ENCODE measurements at regions not wholly inside any gene's neighbourhood (a gene's known extent, or its start where the extent isn't known, plus 50 kb on each side); places are given as distances from the start of the nearest gene placed in this dataset.

DNA sequence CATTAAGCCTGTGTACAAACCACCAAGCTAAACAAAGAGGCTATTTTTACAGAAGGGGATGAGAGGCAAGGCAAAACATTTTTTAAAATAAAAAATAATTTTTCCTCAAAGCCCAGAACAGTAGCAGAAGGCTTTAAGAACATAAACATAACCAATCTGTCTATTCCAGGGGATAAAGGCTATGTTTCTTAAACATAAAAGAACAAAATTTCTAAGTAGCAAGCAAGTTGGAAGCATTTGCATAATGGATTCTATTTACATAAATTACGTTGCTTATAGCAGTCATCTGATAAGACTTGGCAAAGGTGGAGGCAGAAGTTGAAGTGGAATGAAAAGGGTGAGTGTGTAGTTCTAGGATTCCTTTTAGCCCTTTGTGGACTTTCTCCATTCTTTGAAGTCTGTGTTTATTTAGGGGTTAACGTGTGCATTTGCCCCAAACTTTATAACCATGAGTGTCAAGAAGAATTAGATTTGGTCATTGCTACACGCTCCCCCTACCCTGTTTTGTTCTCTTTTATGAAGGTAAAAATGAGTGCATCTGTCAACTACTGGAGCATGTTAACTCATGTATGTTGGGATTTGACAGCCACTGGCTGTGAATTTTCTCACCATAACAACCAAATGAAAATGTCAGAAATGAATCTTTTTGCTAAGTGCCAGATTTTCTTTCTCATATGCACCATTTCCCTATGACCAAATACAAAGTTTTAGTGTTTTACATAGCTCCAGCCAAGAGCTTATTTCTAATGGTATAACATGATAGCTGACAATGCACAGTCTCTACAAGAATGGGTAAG is 378.4 kb upstream of the IGFBP7 start:
- Histone ChIP-seq H3K36me3 (ENCODE audit: control insufficient read depth in 2 of 2, insufficient read depth in 2 of 2, low read length in 2 of 2) (no peaks in the 10 kb centered on the region), H3K27me3 (ENCODE audit: control insufficient read depth in 2 of 2, insufficient read depth in 2 of 2, low read length in 2 of 2) (no peaks in the 10 kb centered on the region), H3K9ac (ENCODE audit: low read depth in 1 of 2, low read length in 2 of 2) (no peak overlapping the region), H3K4me1 (ENCODE audit: control insufficient read depth in 2 of 2, insufficient read depth in 2 of 2, low read length in 2 of 2) (no peaks in the 10 kb centered on the region), H3K4me3 (ENCODE audit: low read length in 2 of 2) (no peak overlapping the region), H3K9me3 (ENCODE audit: control insufficient read depth in 2 of 2, low read length in 2 of 2) (no peaks in the 10 kb centered on the region), H3K27ac (ENCODE audit: low read depth in 2 of 2, low read length in 2 of 2) (no peak overlapping the region)

DNA sequence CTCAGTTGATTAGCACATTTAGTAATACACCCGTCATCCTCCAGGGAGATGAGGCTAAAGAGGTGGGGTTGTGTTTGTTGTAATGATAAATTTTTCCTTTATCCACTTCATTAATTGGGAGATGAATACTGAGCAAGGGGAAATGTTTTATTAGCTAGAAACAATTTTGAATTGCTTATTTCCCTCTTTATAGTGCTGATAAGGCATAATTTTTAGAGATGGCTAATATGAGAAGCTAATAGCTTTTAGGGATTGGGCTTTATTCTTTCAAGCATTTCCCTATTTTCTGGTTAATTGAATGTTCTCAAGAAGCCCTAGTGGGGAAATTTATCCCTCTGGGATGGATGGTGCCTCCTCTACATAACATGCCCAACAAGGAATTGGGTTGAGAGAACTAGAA is 365.2 kb upstream of the IGFBP7 start:
- H3K9me3 ChIP-seq (ENCODE audit: control insufficient read depth in 2 of 2, low read length in 2 of 2): no peaks in the 10 kb centered on the region
- no peaks in the 10 kb centered on the region for H3K4me1 ChIP-seq (ENCODE audit: control insufficient read depth in 2 of 2, insufficient read depth in 2 of 2, low read length in 2 of 2)
- no peaks in the 10 kb centered on the region for H3K27me3 ChIP-seq (ENCODE audit: control insufficient read depth in 2 of 2, insufficient read depth in 2 of 2, low read length in 2 of 2)
- no peak overlapping the region for H3K9ac ChIP-seq (ENCODE audit: low read depth in 1 of 2, low read length in 2 of 2)
- no peak overlapping the region for H3K27ac ChIP-seq (ENCODE audit: low read depth in 2 of 2, low read length in 2 of 2)
- no peaks in the 10 kb centered on the region for H3K36me3 ChIP-seq (ENCODE audit: control insufficient read depth in 2 of 2, insufficient read depth in 2 of 2, low read length in 2 of 2)
- no peak overlapping the region for H3K4me3 ChIP-seq (ENCODE audit: low read length in 2 of 2)

DNA sequence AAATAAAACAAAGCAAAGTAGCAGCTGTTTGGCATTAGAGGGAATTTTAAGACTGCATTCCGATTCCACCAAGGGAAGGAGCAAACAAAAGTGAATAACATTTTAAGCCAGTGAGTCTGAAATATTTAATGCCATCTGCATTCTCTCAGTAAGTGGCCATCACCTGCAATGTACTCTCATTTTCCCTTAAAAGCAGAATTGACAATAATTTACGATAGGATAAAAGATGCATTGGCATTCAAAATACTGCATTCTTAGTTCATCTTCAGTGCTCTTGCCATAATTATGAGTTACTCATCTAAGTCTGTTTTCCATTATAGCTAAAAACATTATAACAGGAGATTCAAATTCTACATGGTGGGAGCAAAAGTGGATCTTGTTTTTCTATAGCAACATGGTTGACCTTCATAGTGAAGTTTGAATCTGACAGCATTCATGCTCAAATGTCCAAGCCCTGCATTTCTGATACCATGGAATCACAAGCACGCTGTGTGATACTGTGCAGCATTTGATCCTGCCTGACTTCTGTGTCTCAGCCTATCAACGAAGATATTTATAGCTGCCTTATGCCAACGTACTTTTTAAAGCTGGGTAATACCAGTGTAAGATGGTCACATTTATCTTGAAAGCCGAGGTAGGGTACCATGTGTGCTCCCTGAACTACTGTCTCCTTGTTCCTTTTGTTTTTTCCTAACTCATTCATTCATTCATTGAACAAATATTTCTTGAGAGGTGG is 355.3 kb upstream of the IGFBP7 start:
- Histone ChIP-seq H3K9ac (ENCODE audit: low read depth in 1 of 2, low read length in 2 of 2) (no peak overlapping the region), H3K4me3 (ENCODE audit: low read length in 2 of 2) (no peak overlapping the region), H3K4me1 (ENCODE audit: control insufficient read depth in 2 of 2, insufficient read depth in 2 of 2, low read length in 2 of 2) (no peaks in the 10 kb centered on the region), H3K27ac (ENCODE audit: low read depth in 2 of 2, low read length in 2 of 2) (no peak overlapping the region), H3K27me3 (ENCODE audit: control insufficient read depth in 2 of 2, insufficient read depth in 2 of 2, low read length in 2 of 2) (no peaks in the 10 kb centered on the region), H3K9me3 (ENCODE audit: control insufficient read depth in 2 of 2, low read length in 2 of 2) (no peaks in the 10 kb centered on the region), H3K36me3 (ENCODE audit: control insufficient read depth in 2 of 2, insufficient read depth in 2 of 2, low read length in 2 of 2) (no peaks in the 10 kb centered on the region)

DNA sequence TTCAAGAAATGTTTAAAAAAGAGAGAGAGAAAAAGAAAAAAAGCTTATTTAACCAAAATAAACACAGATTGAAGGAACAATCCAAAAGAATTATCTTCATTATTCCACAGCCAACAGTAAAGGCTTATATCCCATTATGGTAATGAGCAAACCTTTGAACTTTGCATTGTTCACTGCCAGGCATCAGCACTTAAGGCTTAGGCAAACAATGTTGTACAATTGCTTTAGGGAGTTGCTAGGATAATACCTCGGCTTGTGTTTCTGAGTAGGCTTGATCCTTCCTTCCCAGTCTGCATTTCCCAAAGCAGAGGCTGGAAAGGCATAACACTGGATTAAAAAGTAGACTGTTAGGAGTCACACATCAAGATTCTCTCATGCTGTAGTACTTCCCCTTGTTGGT is 352.7 kb upstream of the IGFBP7 start:
- H3K27ac ChIP-seq (ENCODE audit: low read depth in 2 of 2, low read length in 2 of 2): no peak overlapping the region
- H3K9ac ChIP-seq (ENCODE audit: low read depth in 1 of 2, low read length in 2 of 2): no peak overlapping the region
- H3K36me3 ChIP-seq (ENCODE audit: control insufficient read depth in 2 of 2, insufficient read depth in 2 of 2, low read length in 2 of 2): no peaks in the 10 kb centered on the region

DNA sequence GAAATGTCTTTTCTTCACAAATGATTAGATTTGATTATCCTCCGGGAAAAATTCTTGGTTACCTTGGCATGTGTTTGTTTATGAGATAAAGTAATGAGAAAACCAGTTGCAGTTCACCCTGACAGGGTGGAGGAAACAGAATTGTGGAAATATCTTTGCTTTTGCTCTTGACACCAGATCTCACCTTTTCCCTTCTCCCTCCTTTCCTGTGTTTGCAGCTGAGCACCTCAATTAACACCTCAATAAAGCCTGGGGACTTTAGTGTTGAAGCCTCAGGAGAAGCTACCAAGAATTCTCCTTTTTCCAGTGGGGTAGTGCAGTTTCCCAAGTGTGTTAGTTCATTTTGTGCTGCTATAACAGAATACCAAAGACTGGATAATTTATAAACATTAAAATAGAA is 350.8 kb upstream of the IGFBP7 start:
- Histone ChIP-seq H3K9me3 (ENCODE audit: control insufficient read depth in 2 of 2, low read length in 2 of 2) (no peaks in the 10 kb centered on the region), H3K9ac (ENCODE audit: low read depth in 1 of 2, low read length in 2 of 2) (no peak overlapping the region), H3K36me3 (ENCODE audit: control insufficient read depth in 2 of 2, insufficient read depth in 2 of 2, low read length in 2 of 2) (no peaks in the 10 kb centered on the region), H3K27ac (ENCODE audit: low read depth in 2 of 2, low read length in 2 of 2) (no peak overlapping the region), H3K4me1 (ENCODE audit: control insufficient read depth in 2 of 2, insufficient read depth in 2 of 2, low read length in 2 of 2) (no peaks in the 10 kb centered on the region), H3K4me3 (ENCODE audit: low read length in 2 of 2) (no peak overlapping the region), H3K27me3 (ENCODE audit: control insufficient read depth in 2 of 2, insufficient read depth in 2 of 2, low read length in 2 of 2) (no peaks in the 10 kb centered on the region)

More for the DNA sequence above, 352.7 kb upstream of the IGFBP7 start:
- Histone ChIP-seq H3K27me3 (ENCODE audit: control insufficient read depth in 2 of 2, insufficient read depth in 2 of 2, low read length in 2 of 2) (no peaks in the 10 kb centered on the region), H3K9me3 (ENCODE audit: control insufficient read depth in 2 of 2, low read length in 2 of 2) (no peaks in the 10 kb centered on the region), H3K4me1 (ENCODE audit: control insufficient read depth in 2 of 2, insufficient read depth in 2 of 2, low read length in 2 of 2) (no peaks in the 10 kb centered on the region), H3K4me3 (ENCODE audit: low read length in 2 of 2) (no peak overlapping the region)

DNA sequence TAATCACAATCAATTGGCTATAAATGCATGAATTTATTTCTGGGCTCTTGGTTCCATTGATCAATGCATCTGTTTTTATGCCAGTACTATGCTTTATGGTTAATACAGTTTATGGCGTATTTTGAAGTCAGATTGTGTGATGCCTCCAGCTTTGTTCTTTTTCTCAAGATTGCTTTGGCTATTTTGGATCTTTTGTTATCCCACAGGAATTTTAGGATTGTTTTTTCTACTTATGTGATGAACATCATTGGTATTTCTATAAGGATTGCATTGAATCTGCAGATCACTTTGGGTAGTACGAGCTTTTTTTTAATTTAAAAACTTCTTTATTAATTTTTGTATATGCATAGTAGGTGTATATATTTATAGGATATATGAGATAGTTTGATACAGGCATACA is 338.7 kb upstream of the IGFBP7 start:
- Histone ChIP-seq H3K27me3 (ENCODE audit: control insufficient read depth in 2 of 2, insufficient read depth in 2 of 2, low read length in 2 of 2) (no peaks in the 10 kb centered on the region), H3K9me3 (ENCODE audit: control insufficient read depth in 2 of 2, low read length in 2 of 2) (no peaks in the 10 kb centered on the region), H3K27ac (ENCODE audit: low read depth in 2 of 2, low read length in 2 of 2) (no peak overlapping the region)

DNA sequence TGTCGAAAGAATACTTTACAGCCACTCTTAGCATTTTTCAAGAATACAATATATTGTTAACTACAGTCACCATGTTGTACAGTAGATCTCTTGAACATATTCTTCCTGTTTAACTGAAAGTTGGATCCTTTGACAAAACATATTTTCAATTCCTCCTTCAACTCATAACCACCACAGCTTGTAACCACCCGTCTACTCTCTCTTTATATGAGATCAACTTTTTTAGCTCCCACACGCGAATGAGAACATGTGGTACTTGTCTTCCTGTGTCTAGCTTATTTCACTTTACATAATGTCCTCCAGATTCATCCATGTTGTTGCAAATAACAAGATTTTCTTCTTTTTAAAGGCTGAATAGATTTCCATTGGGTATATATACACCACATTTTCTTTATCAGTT is 338.3 kb upstream of the IGFBP7 start:
- Histone ChIP-seq H3K36me3 (ENCODE audit: control insufficient read depth in 2 of 2, insufficient read depth in 2 of 2, low read length in 2 of 2) (no peaks in the 10 kb centered on the region), H3K27ac (ENCODE audit: low read depth in 2 of 2, low read length in 2 of 2) (no peak overlapping the region), H3K9me3 (ENCODE audit: control insufficient read depth in 2 of 2, low read length in 2 of 2) (no peaks in the 10 kb centered on the region), H3K4me1 (ENCODE audit: control insufficient read depth in 2 of 2, insufficient read depth in 2 of 2, low read length in 2 of 2) (no peaks in the 10 kb centered on the region), H3K9ac (ENCODE audit: low read depth in 1 of 2, low read length in 2 of 2) (no peak overlapping the region), H3K4me3 (ENCODE audit: low read length in 2 of 2) (no peak overlapping the region), H3K27me3 (ENCODE audit: control insufficient read depth in 2 of 2, insufficient read depth in 2 of 2, low read length in 2 of 2) (no peaks in the 10 kb centered on the region)

More for the DNA sequence above, 338.7 kb upstream of the IGFBP7 start:
- Histone ChIP-seq H3K9ac (ENCODE audit: low read depth in 1 of 2, low read length in 2 of 2) (no peak overlapping the region), H3K4me3 (ENCODE audit: low read length in 2 of 2) (no peak overlapping the region), H3K4me1 (ENCODE audit: control insufficient read depth in 2 of 2, insufficient read depth in 2 of 2, low read length in 2 of 2) (no peaks in the 10 kb centered on the region), H3K36me3 (ENCODE audit: control insufficient read depth in 2 of 2, insufficient read depth in 2 of 2, low read length in 2 of 2) (no peaks in the 10 kb centered on the region)

DNA sequence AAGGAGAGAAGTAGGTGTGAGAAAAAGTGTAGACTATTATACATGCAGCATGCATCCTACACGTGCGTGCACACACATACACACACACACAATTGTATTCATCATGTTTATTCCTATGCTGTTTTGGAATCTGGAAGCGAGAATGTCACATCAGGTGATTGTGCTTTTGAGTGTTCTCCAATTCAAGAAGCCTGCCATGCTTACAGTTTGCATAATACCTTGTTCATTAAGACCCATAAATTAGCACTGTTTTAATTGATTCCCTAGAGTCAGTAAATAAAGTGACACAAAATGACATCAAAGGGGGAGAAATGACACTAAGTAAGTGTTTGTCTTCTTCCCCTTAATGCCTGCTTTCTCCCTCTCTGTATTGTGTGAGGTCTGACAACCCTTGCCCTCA is 336.1 kb upstream of the IGFBP7 start:
- H3K27me3 ChIP-seq (ENCODE audit: control insufficient read depth in 2 of 2, insufficient read depth in 2 of 2, low read length in 2 of 2): no peaks in the 10 kb centered on the region

DNA sequence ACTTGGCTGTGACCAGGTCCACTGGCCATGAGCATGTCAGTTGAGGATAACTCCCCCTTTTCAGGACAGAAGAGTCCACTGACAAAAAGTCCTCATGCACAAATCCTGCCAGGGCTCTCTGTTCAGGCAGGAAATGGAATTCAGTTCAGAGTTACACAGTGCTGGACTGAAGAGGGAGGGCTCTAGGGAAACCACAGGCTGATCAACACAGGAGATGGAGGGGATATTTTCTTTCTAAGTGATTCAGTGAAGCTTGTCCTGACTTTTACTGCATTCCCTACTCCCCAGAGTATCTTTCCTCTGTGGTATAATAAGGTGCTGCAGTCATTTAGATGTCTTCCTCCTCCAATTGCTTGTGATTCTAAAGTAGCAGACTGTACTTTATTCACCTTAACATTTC is 335.5 kb upstream of the IGFBP7 start:
- H3K9ac ChIP-seq (ENCODE audit: low read depth in 1 of 2, low read length in 2 of 2): no peak overlapping the region
- H3K27ac ChIP-seq (ENCODE audit: low read depth in 2 of 2, low read length in 2 of 2): no peak overlapping the region
- no peaks in the 10 kb centered on the region for H3K9me3 ChIP-seq (ENCODE audit: control insufficient read depth in 2 of 2, low read length in 2 of 2)
- no peaks in the 10 kb centered on the region for H3K4me1 ChIP-seq (ENCODE audit: control insufficient read depth in 2 of 2, insufficient read depth in 2 of 2, low read length in 2 of 2)
- H3K36me3 ChIP-seq (ENCODE audit: control insufficient read depth in 2 of 2, insufficient read depth in 2 of 2, low read length in 2 of 2): no peaks in the 10 kb centered on the region
- H3K4me3 ChIP-seq (ENCODE audit: low read length in 2 of 2): no peak overlapping the region
- no peaks in the 10 kb centered on the region for H3K27me3 ChIP-seq (ENCODE audit: control insufficient read depth in 2 of 2, insufficient read depth in 2 of 2, low read length in 2 of 2)

More for the DNA sequence above, 336.1 kb upstream of the IGFBP7 start:
- Histone ChIP-seq H3K27ac (ENCODE audit: low read depth in 2 of 2, low read length in 2 of 2) (no peak overlapping the region), H3K9ac (ENCODE audit: low read depth in 1 of 2, low read length in 2 of 2) (no peak overlapping the region), H3K4me1 (ENCODE audit: control insufficient read depth in 2 of 2, insufficient read depth in 2 of 2, low read length in 2 of 2) (no peaks in the 10 kb centered on the region), H3K9me3 (ENCODE audit: control insufficient read depth in 2 of 2, low read length in 2 of 2) (no peaks in the 10 kb centered on the region), H3K36me3 (ENCODE audit: control insufficient read depth in 2 of 2, insufficient read depth in 2 of 2, low read length in 2 of 2) (no peaks in the 10 kb centered on the region), H3K4me3 (ENCODE audit: low read length in 2 of 2) (no peak overlapping the region)

DNA sequence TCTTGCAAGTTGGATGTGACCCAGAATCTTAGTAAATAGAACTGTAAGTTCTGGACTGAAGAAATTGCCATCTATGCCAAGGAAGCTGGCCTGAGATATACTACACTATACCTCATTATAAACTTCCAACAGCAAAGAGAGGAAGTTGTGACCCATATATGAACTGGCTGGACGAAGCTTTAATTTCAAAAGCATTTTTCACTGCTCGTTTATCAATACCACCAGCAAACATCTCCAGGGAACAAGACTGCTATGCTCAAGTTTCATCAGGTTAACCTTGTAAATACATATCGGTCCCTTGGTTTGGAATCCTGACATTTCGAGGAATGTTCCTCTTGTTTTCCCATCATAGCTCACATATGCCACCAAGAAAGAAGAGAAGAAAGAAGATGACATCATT is 334.5 kb upstream of the IGFBP7 start:
- Histone ChIP-seq H3K9ac (ENCODE audit: low read depth in 1 of 2, low read length in 2 of 2) (no peak overlapping the region), H3K4me1 (ENCODE audit: control insufficient read depth in 2 of 2, insufficient read depth in 2 of 2, low read length in 2 of 2) (no peaks in the 10 kb centered on the region)

More for the DNA sequence above, 334.5 kb upstream of the IGFBP7 start:
- Histone ChIP-seq H3K9me3 (ENCODE audit: control insufficient read depth in 2 of 2, low read length in 2 of 2) (no peaks in the 10 kb centered on the region), H3K27ac (ENCODE audit: low read depth in 2 of 2, low read length in 2 of 2) (no peak overlapping the region), H3K4me3 (ENCODE audit: low read length in 2 of 2) (no peak overlapping the region), H3K36me3 (ENCODE audit: control insufficient read depth in 2 of 2, insufficient read depth in 2 of 2, low read length in 2 of 2) (no peaks in the 10 kb centered on the region), H3K27me3 (ENCODE audit: control insufficient read depth in 2 of 2, insufficient read depth in 2 of 2, low read length in 2 of 2) (no peaks in the 10 kb centered on the region)

Measured in mucosa of rectum (tissue), 2 donors.